Left lung (tissue), 4 donors: ENCODE measurements at regions not wholly inside any gene's neighbourhood (a gene's known extent, or its start where the extent isn't known, plus 50 kb on each side); places are given as distances from the start of the nearest gene placed in this dataset.

Source experiments
- ATAC-seq: fragments of 200-7000 bp; cut with Tn5 transposase; one replicate; pipeline ENCODE4 v1.9.1; 2020; ENCODE audit warnings: moderate library complexity
- DNase-seq, 4 donors: peaks; one replicate each; pipeline ENCODE4 v3.0.0-alpha.2; 2013 to 2020
- H3K27ac ChIP-seq, 2 donors: fragments of 200-600 bp; sonication (generic) in 1 of 2; one replicate each; pipeline versions ENCODE4 v1.5.0 to v1.8.0; 2020 to 2021
- H3K27me3 ChIP-seq, 2 donors: fragments of 200-600 bp; sonication (generic) in 1 of 2; one replicate each; pipeline versions ENCODE4 v1.5.0 to v1.8.0; 2020 to 2021
- H3K36me3 ChIP-seq, 2 donors: fragments of 200-600 bp; sonication (generic) in 1 of 2; one replicate each; pipeline versions ENCODE4 v1.5.0 to v1.8.0; 2020 to 2021
- H3K4me1 ChIP-seq, 2 donors: fragments of 200-600 bp; one replicate each; pipeline ENCODE4 v1.8.0; 2021
- H3K4me3 ChIP-seq, 2 donors: fragments of 200-600 bp; sonication (generic) in 1 of 2; one replicate each; pipeline versions ENCODE4 v1.5.0 to v1.8.0; 2020 to 2021; ENCODE audit warnings: mild to moderate bottlenecking in 1 of 2
- H3K9me3 ChIP-seq, 2 donors: fragments of 200-600 bp; sonication (generic) in 1 of 2; one replicate each; pipeline versions ENCODE4 v1.5.0 to v1.8.0; 2020 to 2021
- CTCF ChIP-seq, 2 donors: fragments of 200-600 bp; sonication (generic) in 1 of 2; IDR thresholded peaks; one replicate each; pipeline versions ENCODE4 v1.5.0 to v1.8.0; 2021; ENCODE audit warnings: antibody characterized with exemption in 2 of 2
- intact Hi-C, 2 donors: fragments of 100-400 bp; cut with DNase I; formaldehyde crosslinking; loops; one replicate each; pipeline versions ENCODE4 v1.11.2 to v1.14.2; 2022
- donor health status: DM: no; HTN: yes; CAD: no.
- donor health status: DM: no; HTN: no; CAD: no.

DNA sequence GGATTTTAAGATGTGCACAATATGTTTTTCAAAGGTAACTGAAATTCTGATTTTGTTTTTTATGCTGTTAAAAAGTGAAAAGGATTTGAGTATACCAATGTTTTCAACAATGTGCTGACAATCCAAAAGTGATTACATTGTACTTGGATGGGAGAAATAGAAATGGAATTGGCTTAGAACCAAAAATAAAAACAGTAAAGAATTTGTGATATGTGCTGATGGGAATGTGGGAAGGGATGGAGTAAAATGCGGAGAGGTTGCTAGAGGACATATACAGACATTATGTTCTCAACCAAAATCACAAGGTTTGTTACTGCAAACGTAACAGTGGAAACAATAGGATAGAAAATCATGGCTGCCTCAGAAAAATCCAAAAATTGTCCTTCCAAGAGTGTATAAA lies 279.3 kb upstream of the TENM4 start:
- no peak overlapping the region for H3K27ac ChIP-seq
- no peak overlapping the region for H3K4me3 ChIP-seq
- intact Hi-C loops: no loop called here
- H3K27me3 ChIP-seq: no peaks in the 10 kb centered on the region
- no peak for TF ChIP-seq CTCF (IDR thresholded peaks at IDR 0.05)
- no peak for DNase-seq
- peaks cover 0 to 4% of the 10 kb centered on the region in 2 donors for H3K9me3 ChIP-seq
- H3K4me1 ChIP-seq: no peaks in the 10 kb centered on the region
- no peak for ATAC-seq
- no peaks in the 10 kb centered on the region for H3K36me3 ChIP-seq

- DNase-seq: peak in 1 of 4 donors; percentile 20
- peak; percentile 97 for ATAC-seq
- intact Hi-C loops: no loop called here
- peak; percentile 22 to 37 for TF ChIP-seq CTCF (IDR thresholded peaks at IDR 0.05)
- Histone ChIP-seq H3K27ac (no peak overlapping the region), H3K4me1 (no peaks in the 10 kb centered on the region), H3K9me3 (peaks cover 0 to 12% of the 10 kb centered on the region in 2 donors), H3K27me3 (no peaks in the 10 kb centered on the region), H3K4me3 (no peak overlapping the region), H3K36me3 (no peaks in the 10 kb centered on the region)
These were observed 267.6 kb upstream of the TENM4 start for GRCh38 chr11:79708319-79708932.

DNA sequence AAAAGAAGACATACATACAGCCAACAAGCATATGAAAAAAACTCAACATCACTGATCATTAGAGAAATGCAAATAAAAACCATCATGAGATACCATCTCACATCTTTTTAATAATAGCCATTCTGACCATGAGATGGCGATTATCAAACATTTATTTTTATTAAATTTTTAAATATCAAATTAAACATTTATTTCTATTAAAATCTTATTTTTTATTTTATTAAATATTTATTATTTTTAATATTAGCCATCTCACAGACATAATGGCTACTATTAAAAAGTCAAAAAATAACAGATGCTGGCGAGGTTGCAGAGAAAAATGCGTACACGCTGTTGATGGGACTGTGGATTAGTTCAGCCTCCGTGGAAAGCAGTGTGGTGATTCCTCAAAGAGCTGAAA lies 264.8 kb upstream of the TENM4 start:
- Histone ChIP-seq H3K36me3 (no peaks in the 10 kb centered on the region), H3K27ac (no peak overlapping the region), H3K4me3 (no peak overlapping the region), H3K4me1 (no peaks in the 10 kb centered on the region), H3K9me3 (peaks cover 0 to 23% of the 10 kb centered on the region in 2 donors), H3K27me3 (no peaks in the 10 kb centered on the region)
- no peak for TF ChIP-seq CTCF (IDR thresholded peaks at IDR 0.05)
- no peak for DNase-seq
- intact Hi-C loops: no loop called here
- no peak for ATAC-seq

- no peak for ATAC-seq
- H3K4me1 ChIP-seq: no peaks in the 10 kb centered on the region
- no peaks in the 10 kb centered on the region for H3K36me3 ChIP-seq
- H3K4me3 ChIP-seq: no peak overlapping the region
- peaks cover 0 to 23% of the 10 kb centered on the region in 2 donors for H3K9me3 ChIP-seq
- TF ChIP-seq CTCF (IDR thresholded peaks at IDR 0.05): no peak
- intact Hi-C loops: no loop called here
- DNase-seq: no peak
- no peak overlapping the region for H3K27ac ChIP-seq
- H3K27me3 ChIP-seq: no peaks in the 10 kb centered on the region
These were observed 261.5 kb upstream of the TENM4 start for GRCh38 chr11:79702303-79702702.

- Histone ChIP-seq H3K36me3 (no peaks in the 10 kb centered on the region), H3K27me3 (no peaks in the 10 kb centered on the region), H3K4me3 (no peak overlapping the region), H3K9me3 (peaks cover 0 to 23% of the 10 kb centered on the region in 2 donors), H3K27ac (no peak overlapping the region), H3K4me1 (no peaks in the 10 kb centered on the region)
- no peak for TF ChIP-seq CTCF (IDR thresholded peaks at IDR 0.05)
- intact Hi-C loops: no loop called here
- no peak for DNase-seq
- ATAC-seq: no peak
These were observed 258.4 kb upstream of the TENM4 start for GRCh38 chr11:79699246-79699645.
